K562 (cell line): ENCODE measurements at regions not wholly inside any gene's neighbourhood (a gene's known extent, or its start where the extent isn't known, plus 50 kb on each side); places are given as distances from the start of the nearest gene placed in this dataset.

Experiments
- CHD2 ChIP-seq: IDR thresholded peaks from 2 replicates; pipeline ENCODE4 v1.6.1; 2011; ENCODE audit warnings: low read depth, low read length
- CREM ChIP-seq: IDR thresholded peaks from 2 replicates; pipeline ENCODE4 v1.6.1; 2014; ENCODE audit warnings: antibody characterized with exemption, low read depth
- EZH2 ChIP-seq: IDR thresholded peaks from 2 replicates; pipeline ENCODE4 v1.6.1; 2012; ENCODE audit warnings: low read depth, mild to moderate bottlenecking, inconsistent platforms, low read length, borderline replicate concordance
- HDAC3 ChIP-seq: fragments of 450-650 bp; IDR thresholded peaks from 2 replicates; pipeline ENCODE4 v1.6.1; 2018; ENCODE audit warnings: borderline replicate concordance, mild to moderate bottlenecking, moderate library complexity; ENCODE audit not compliant: partially characterized antibody
- ZNF232 ChIP-seq: sonication (generic); formaldehyde crosslinking; IDR thresholded peaks from 2 replicates; pipeline ENCODE4 v1.8.0; 2022; ENCODE audit warnings: mild to moderate bottlenecking, missing genetic modification reagents
- TF ChIP-seq, protein P1 (sequence below): sonication (generic); formaldehyde crosslinking; IDR thresholded peaks from 2 replicates; pipeline ENCODE4 v1.5.0; 2020; ENCODE audit warnings: missing genetic modification reagents
- TF ChIP-seq, protein P2 (sequence below), 2 experiments: fragments of 450-650 bp; formaldehyde crosslinking in 1 of 2; IDR thresholded peaks; 2 replicates each; pipeline versions ENCODE4 v1.4.0 to v1.6.1; 2014 to 2020; ENCODE audit warnings: mild to moderate bottlenecking in 2 of 2, borderline replicate concordance in 1 of 2, low read depth in 1 of 2
- TF ChIP-seq, protein P3 (sequence below): fragments of 200-600 bp; sonication (generic); IDR thresholded peaks from one replicate; pipeline ENCODE4 v1.6.1; 2012; ENCODE audit warnings: mild to moderate bottlenecking, low read depth, low read length, inconsistent platforms

DNA sequence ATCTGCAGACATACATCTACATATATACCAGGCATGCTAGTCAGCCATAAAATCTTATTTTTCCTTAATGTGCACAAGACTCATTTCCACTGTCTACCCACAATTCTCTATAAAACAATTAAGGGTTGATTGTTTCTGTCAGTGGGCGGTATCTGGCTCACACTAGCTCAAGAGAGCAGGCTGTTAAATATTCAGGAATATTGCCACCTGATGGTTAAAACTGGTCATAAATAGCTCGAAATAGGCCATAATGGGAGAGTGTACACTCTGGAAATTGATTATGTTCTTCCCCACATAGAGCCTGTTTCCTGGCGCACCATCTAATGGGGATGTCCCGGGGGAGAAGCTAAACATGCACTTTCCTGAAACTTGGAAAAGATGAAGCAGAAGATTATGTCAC, 620.6 kb upstream of the ANKRD30A start:
- TF ChIP-seq HDAC3 = no peak
- TF ChIP-seq, protein P1, sequence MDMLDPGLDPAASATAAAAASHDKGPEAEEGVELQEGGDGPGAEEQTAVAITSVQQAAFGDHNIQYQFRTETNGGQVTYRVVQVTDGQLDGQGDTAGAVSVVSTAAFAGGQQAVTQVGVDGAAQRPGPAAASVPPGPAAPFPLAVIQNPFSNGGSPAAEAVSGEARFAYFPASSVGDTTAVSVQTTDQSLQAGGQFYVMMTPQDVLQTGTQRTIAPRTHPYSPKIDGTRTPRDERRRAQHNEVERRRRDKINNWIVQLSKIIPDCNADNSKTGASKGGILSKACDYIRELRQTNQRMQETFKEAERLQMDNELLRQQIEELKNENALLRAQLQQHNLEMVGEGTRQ (CRISPR knock-in tag) = no peak
- no peak for TF ChIP-seq ZNF232
- TF ChIP-seq, protein P2, sequence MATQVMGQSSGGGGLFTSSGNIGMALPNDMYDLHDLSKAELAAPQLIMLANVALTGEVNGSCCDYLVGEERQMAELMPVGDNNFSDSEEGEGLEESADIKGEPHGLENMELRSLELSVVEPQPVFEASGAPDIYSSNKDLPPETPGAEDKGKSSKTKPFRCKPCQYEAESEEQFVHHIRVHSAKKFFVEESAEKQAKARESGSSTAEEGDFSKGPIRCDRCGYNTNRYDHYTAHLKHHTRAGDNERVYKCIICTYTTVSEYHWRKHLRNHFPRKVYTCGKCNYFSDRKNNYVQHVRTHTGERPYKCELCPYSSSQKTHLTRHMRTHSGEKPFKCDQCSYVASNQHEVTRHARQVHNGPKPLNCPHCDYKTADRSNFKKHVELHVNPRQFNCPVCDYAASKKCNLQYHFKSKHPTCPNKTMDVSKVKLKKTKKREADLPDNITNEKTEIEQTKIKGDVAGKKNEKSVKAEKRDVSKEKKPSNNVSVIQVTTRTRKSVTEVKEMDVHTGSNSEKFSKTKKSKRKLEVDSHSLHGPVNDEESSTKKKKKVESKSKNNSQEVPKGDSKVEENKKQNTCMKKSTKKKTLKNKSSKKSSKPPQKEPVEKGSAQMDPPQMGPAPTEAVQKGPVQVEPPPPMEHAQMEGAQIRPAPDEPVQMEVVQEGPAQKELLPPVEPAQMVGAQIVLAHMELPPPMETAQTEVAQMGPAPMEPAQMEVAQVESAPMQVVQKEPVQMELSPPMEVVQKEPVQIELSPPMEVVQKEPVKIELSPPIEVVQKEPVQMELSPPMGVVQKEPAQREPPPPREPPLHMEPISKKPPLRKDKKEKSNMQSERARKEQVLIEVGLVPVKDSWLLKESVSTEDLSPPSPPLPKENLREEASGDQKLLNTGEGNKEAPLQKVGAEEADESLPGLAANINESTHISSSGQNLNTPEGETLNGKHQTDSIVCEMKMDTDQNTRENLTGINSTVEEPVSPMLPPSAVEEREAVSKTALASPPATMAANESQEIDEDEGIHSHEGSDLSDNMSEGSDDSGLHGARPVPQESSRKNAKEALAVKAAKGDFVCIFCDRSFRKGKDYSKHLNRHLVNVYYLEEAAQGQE (IDR thresholded peaks at IDR 0.05; ENCODE audit: borderline replicate concordance) = no peak
- TF ChIP-seq, protein P2 (CRISPR knock-in tag; IDR thresholded peaks at IDR 0.05; ENCODE audit: low read depth) = no peak
- no peak for TF ChIP-seq CHD2
- no peak for TF ChIP-seq EZH2
- TF ChIP-seq, protein P3, sequence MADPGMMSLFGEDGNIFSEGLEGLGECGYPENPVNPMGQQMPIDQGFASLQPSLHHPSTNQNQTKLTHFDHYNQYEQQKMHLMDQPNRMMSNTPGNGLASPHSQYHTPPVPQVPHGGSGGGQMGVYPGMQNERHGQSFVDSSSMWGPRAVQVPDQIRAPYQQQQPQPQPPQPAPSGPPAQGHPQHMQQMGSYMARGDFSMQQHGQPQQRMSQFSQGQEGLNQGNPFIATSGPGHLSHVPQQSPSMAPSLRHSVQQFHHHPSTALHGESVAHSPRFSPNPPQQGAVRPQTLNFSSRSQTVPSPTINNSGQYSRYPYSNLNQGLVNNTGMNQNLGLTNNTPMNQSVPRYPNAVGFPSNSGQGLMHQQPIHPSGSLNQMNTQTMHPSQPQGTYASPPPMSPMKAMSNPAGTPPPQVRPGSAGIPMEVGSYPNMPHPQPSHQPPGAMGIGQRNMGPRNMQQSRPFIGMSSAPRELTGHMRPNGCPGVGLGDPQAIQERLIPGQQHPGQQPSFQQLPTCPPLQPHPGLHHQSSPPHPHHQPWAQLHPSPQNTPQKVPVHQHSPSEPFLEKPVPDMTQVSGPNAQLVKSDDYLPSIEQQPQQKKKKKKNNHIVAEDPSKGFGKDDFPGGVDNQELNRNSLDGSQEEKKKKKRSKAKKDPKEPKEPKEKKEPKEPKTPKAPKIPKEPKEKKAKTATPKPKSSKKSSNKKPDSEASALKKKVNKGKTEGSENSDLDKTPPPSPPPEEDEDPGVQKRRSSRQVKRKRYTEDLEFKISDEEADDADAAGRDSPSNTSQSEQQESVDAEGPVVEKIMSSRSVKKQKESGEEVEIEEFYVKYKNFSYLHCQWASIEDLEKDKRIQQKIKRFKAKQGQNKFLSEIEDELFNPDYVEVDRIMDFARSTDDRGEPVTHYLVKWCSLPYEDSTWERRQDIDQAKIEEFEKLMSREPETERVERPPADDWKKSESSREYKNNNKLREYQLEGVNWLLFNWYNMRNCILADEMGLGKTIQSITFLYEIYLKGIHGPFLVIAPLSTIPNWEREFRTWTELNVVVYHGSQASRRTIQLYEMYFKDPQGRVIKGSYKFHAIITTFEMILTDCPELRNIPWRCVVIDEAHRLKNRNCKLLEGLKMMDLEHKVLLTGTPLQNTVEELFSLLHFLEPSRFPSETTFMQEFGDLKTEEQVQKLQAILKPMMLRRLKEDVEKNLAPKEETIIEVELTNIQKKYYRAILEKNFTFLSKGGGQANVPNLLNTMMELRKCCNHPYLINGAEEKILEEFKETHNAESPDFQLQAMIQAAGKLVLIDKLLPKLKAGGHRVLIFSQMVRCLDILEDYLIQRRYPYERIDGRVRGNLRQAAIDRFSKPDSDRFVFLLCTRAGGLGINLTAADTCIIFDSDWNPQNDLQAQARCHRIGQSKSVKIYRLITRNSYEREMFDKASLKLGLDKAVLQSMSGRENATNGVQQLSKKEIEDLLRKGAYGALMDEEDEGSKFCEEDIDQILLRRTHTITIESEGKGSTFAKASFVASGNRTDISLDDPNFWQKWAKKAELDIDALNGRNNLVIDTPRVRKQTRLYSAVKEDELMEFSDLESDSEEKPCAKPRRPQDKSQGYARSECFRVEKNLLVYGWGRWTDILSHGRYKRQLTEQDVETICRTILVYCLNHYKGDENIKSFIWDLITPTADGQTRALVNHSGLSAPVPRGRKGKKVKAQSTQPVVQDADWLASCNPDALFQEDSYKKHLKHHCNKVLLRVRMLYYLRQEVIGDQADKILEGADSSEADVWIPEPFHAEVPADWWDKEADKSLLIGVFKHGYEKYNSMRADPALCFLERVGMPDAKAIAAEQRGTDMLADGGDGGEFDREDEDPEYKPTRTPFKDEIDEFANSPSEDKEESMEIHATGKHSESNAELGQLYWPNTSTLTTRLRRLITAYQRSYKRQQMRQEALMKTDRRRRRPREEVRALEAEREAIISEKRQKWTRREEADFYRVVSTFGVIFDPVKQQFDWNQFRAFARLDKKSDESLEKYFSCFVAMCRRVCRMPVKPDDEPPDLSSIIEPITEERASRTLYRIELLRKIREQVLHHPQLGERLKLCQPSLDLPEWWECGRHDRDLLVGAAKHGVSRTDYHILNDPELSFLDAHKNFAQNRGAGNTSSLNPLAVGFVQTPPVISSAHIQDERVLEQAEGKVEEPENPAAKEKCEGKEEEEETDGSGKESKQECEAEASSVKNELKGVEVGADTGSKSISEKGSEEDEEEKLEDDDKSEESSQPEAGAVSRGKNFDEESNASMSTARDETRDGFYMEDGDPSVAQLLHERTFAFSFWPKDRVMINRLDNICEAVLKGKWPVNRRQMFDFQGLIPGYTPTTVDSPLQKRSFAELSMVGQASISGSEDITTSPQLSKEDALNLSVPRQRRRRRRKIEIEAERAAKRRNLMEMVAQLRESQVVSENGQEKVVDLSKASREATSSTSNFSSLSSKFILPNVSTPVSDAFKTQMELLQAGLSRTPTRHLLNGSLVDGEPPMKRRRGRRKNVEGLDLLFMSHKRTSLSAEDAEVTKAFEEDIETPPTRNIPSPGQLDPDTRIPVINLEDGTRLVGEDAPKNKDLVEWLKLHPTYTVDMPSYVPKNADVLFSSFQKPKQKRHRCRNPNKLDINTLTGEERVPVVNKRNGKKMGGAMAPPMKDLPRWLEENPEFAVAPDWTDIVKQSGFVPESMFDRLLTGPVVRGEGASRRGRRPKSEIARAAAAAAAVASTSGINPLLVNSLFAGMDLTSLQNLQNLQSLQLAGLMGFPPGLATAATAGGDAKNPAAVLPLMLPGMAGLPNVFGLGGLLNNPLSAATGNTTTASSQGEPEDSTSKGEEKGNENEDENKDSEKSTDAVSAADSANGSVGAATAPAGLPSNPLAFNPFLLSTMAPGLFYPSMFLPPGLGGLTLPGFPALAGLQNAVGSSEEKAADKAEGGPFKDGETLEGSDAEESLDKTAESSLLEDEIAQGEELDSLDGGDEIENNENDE = no peak
- no peak for TF ChIP-seq CREM
